H9 (cell line): ENCODE measurements at regions not wholly inside any gene's neighbourhood (a gene's known extent, or its start where the extent isn't known, plus 50 kb on each side); places are given as distances from the start of the nearest gene placed in this dataset.

Source experiments
- DNase-seq: peaks from one replicate; pipeline ENCODE4 v3.0.0-alpha.2; 2017
- H2AFZ ChIP-seq: one replicate; pipeline ENCODE4 v1.6.1; 2013; ENCODE audit warnings: mild to moderate bottlenecking, low read length, control low read depth, moderate library complexity
- H2AK5ac ChIP-seq: 2 replicates; pipeline ENCODE4 v1.6.1; 2013; ENCODE audit warnings: low read length, control low read depth, mixed read lengths; ENCODE audit not compliant: insufficient read length
- H2BK120ac ChIP-seq: one replicate; pipeline ENCODE4 v1.6.1; 2013; ENCODE audit warnings: low read depth, mild to moderate bottlenecking, low read length, control low read depth, inconsistent platforms; ENCODE audit not compliant: poor library complexity, severe bottlenecking
- H2BK12ac ChIP-seq: 2 replicates; pipeline ENCODE4 v1.6.1; 2013; ENCODE audit warnings: low read length, control low read depth, mixed read lengths, low read depth; ENCODE audit not compliant: insufficient read length
- H2BK15ac ChIP-seq: 2 replicates; pipeline ENCODE4 v1.6.1; 2013; ENCODE audit warnings: low read depth, low read length, control low read depth
- H2BK20ac ChIP-seq: one replicate; pipeline ENCODE4 v1.6.1; 2013; ENCODE audit warnings: low read depth, mild to moderate bottlenecking, low read length, control low read depth, inconsistent platforms; ENCODE audit not compliant: poor library complexity, severe bottlenecking
- H2BK5ac ChIP-seq: 2 replicates; pipeline ENCODE4 v1.6.1; 2013; ENCODE audit warnings: low read length, control low read depth, mixed read lengths; ENCODE audit not compliant: insufficient read length
- H3K14ac ChIP-seq: 2 replicates; pipeline ENCODE4 v1.6.1; 2013; ENCODE audit warnings: low read length, control low read depth; ENCODE audit not compliant: insufficient read depth
- H3K18ac ChIP-seq: 2 replicates; pipeline ENCODE4 v1.6.1; 2013; ENCODE audit warnings: low read depth, mild to moderate bottlenecking, mixed read lengths, low read length, control low read depth; ENCODE audit not compliant: insufficient read length
- H3K23ac ChIP-seq: 2 replicates; pipeline ENCODE4 v1.6.1; 2013; ENCODE audit warnings: low read length, control low read depth, mixed read lengths, low read depth; ENCODE audit not compliant: insufficient read length
- H3K23me2 ChIP-seq: 2 replicates; pipeline ENCODE4 v1.6.1; 2013; ENCODE audit warnings: low read depth, mild to moderate bottlenecking, mixed read lengths, low read length, control low read depth; ENCODE audit not compliant: insufficient read length, poor library complexity, severe bottlenecking
- H3K27ac ChIP-seq: 2 replicates; pipeline ENCODE4 v1.5.1; 2013; ENCODE audit warnings: low read length, control low read depth, mixed read lengths, low read depth; ENCODE audit not compliant: insufficient read length
- H3K27me3 ChIP-seq: 2 replicates; pipeline ENCODE4 v1.6.1; 2013; ENCODE audit warnings: low read length, control low read depth, inconsistent platforms; ENCODE audit not compliant: insufficient read depth
- H3K4ac ChIP-seq: 2 replicates; pipeline ENCODE4 v1.6.1; 2013; ENCODE audit warnings: low read depth, mild to moderate bottlenecking, control low read depth, inconsistent platforms, low read length, moderate library complexity
- H3K4me1 ChIP-seq: 2 replicates; pipeline ENCODE4 v1.6.1; 2013; ENCODE audit warnings: low read length, control low read depth, inconsistent platforms; ENCODE audit not compliant: insufficient read depth
- H3K4me2 ChIP-seq: 2 replicates; pipeline ENCODE4 v1.6.1; 2013; ENCODE audit warnings: low read length, control low read depth, mixed read lengths; ENCODE audit not compliant: insufficient read length, insufficient read depth
- H3K56ac ChIP-seq: 2 replicates; pipeline ENCODE4 v1.6.1; 2013; ENCODE audit warnings: low read depth, mild to moderate bottlenecking, mixed read lengths, low read length, control low read depth; ENCODE audit not compliant: insufficient read length
- H3K79me1 ChIP-seq: 2 replicates; pipeline ENCODE4 v1.6.1; 2013; ENCODE audit warnings: low read depth, mild to moderate bottlenecking, moderate library complexity, low read length, control low read depth, inconsistent platforms; ENCODE audit not compliant: insufficient read depth, poor library complexity, severe bottlenecking
- H3K79me2 ChIP-seq: 2 replicates; pipeline ENCODE4 v1.6.1; 2013; ENCODE audit warnings: low read length, control low read depth, inconsistent platforms; ENCODE audit not compliant: insufficient read depth
- H3K9ac ChIP-seq: 2 replicates; pipeline ENCODE4 v1.6.1; 2013; ENCODE audit warnings: low read length, control low read depth, mixed read lengths; ENCODE audit not compliant: insufficient read length; ENCODE audit errors: extremely low read depth
- H3K9me3 ChIP-seq: one replicate; pipeline ENCODE4 v1.6.1; 2013; ENCODE audit warnings: low read depth, low read length, inconsistent platforms; ENCODE audit not compliant: control insufficient read depth
- H3T11ph ChIP-seq: one replicate; pipeline ENCODE4 v1.6.1; 2013; ENCODE audit warnings: mild to moderate bottlenecking, low read length, control low read depth, inconsistent platforms
- H4K20me1 ChIP-seq: one replicate; pipeline ENCODE4 v1.6.1; 2013; ENCODE audit not compliant: control insufficient read depth, insufficient read length, insufficient read depth
- H4K5ac ChIP-seq: 2 replicates; pipeline ENCODE4 v1.6.1; 2013; ENCODE audit warnings: low read depth, mild to moderate bottlenecking, mixed read lengths, low read length, control low read depth; ENCODE audit not compliant: insufficient read length
- H4K8ac ChIP-seq: replicated peaks from 2 replicates; pipeline ENCODE4 v1.6.1; 2013; ENCODE audit warnings: low read length, control low read depth, mixed read lengths, low read depth; ENCODE audit not compliant: insufficient read length
- H4K91ac ChIP-seq: 2 replicates; pipeline ENCODE4 v1.6.1; 2013; ENCODE audit warnings: low read depth, mild to moderate bottlenecking, moderate library complexity, mixed read lengths, low read length, control low read depth; ENCODE audit not compliant: insufficient read length
- H3K27ac Mint-ChIP-seq, 3 experiments: 2 replicates in 2 of 3; 3 replicates in 1 of 3; pipeline ENCODE4 v1.8.0; 2020 to 2021; ENCODE audit warnings: mixed read lengths in 3 of 3, mild to moderate bottlenecking in 1 of 3, moderate library complexity in 1 of 3
- H3K27me3 Mint-ChIP-seq: 2 replicates; pipeline ENCODE4 v1.8.0; 2021; ENCODE audit warnings: low read depth, mild to moderate bottlenecking, moderate library complexity, mixed read lengths
- H3K36me3 Mint-ChIP-seq, 3 experiments: 2 replicates in 2 of 3; 3 replicates in 1 of 3; pipeline ENCODE4 v1.8.0; 2020 to 2021; ENCODE audit warnings: low read depth in 3 of 3, mixed read lengths in 3 of 3; ENCODE audit not compliant: insufficient read depth in 1 of 3
- H3K4me1 Mint-ChIP-seq, 2 experiments: 2 replicates each; pipeline ENCODE4 v1.8.0; 2020; ENCODE audit warnings: mixed read lengths in 2 of 2
- H3K4me3 Mint-ChIP-seq, 2 experiments: 2 replicates in 1 of 2; 3 replicates in 1 of 2; pipeline ENCODE4 v1.8.0; 2020 to 2021; ENCODE audit warnings: mild to moderate bottlenecking in 2 of 2, mixed read lengths in 2 of 2, moderate library complexity in 1 of 2
- H3K9me3 Mint-ChIP-seq, 2 experiments: 2 replicates in 1 of 2; 3 replicates in 1 of 2; pipeline ENCODE4 v1.8.0; 2020; ENCODE audit warnings: mild to moderate bottlenecking in 2 of 2, mixed read lengths in 2 of 2, moderate library complexity in 1 of 2
- CTCF ChIP-seq: fragments of 200-600 bp; sonication (generic); conservative IDR thresholded peaks from 3 replicates; pipeline ENCODE4 v1.8.0; 2021; ENCODE audit warnings: antibody characterized with exemption, mild to moderate bottlenecking
- WGBS: extraction: QIAGEN DNeasy Blood & Tissue Kit; methylation state at CpG from one replicate; pipeline ENCODE4 v1.1.7; 2013; ENCODE audit warnings: missing lambda C conversion rate, low lambda C conversion rate, mixed read lengths; ENCODE audit not compliant: insufficient read length; ENCODE audit errors: extremely low coverage; 5-methylcytosine and 5-hydroxymethylcytosine counted together

- Histone ChIP-seq H4K91ac (no peak overlapping the region), H2BK20ac (no peak overlapping the region), H2BK15ac (no peak overlapping the region), H3K18ac (no peak overlapping the region), H4K8ac (no peak overlapping the region), H3K27me3 (no peaks in the 10 kb centered on the region; the same call in 1 of the 2 replicates), H3K9ac (no peak overlapping the region), H2BK12ac (no peak overlapping the region), H3K9me3 (no peaks in the 10 kb centered on the region), H3T11ph (no peak overlapping the region), H2AK5ac (no peak overlapping the region), H3K14ac (no peak overlapping the region; the same call in 1 of the 2 replicates), H3K4me1 (no peaks in the 10 kb centered on the region; the same call in 1 of the 2 replicates), H3K23me2 (no peaks in the 10 kb centered on the region), H4K20me1 (no peaks in the 10 kb centered on the region), H3K4ac (no peak overlapping the region), H3K27ac (no peak overlapping the region), H3K79me2 (no peaks in the 10 kb centered on the region), H3K4me2 (no peak overlapping the region), H2BK120ac (no peak overlapping the region), H3K79me1 (no peaks in the 10 kb centered on the region), H2BK5ac (no peak overlapping the region), H2AFZ (no peak overlapping the region), H4K5ac (no peak overlapping the region), H3K56ac (no peak overlapping the region), H3K23ac (no peak overlapping the region)
- H3K4me3 Mint-ChIP-seq, result no peak overlapping the region
- no peaks in the 10 kb centered on the region for H3K9me3 Mint-ChIP-seq
- no peak for TF ChIP-seq CTCF
- peaks cover 0 to 3% of the 10 kb centered on the region in 2 experiments; a peak in 1 of 4 replicates for H3K4me1 Mint-ChIP-seq
- no peak for DNase-seq
- WGBS, result no CpG with 5 or more reads among the region's 2 CpGs
- H3K36me3 Mint-ChIP-seq, result no peaks in the 10 kb centered on the region
- H3K27ac Mint-ChIP-seq, result no peak overlapping the region
- H3K27me3 Mint-ChIP-seq, result no peaks in the 10 kb centered on the region; the same call in 1 of the 2 replicates
Measured at GRCh38 chr3:132090921-132091320, 56.1 kb upstream of the CPNE4 start.
